BE2C (cell line): ENCODE measurements at regions not wholly inside any gene's neighbourhood (a gene's known extent, or its start where the extent isn't known, plus 50 kb on each side); places are given as distances from the start of the nearest gene placed in this dataset.

Source experiments
- DNase-seq: peaks from one replicate; pipeline ENCODE4 v3.0.0-alpha.2; 2020
- H3K27me3 ChIP-seq: fragments of 250-450 bp; sonication (Bioruptor Pico); 2 replicates; pipeline ENCODE4 v1.5.1; 2020; ENCODE audit warnings: mild to moderate bottlenecking
- H3K36me3 ChIP-seq: fragments of 250-450 bp; sonication (Bioruptor Pico); 2 replicates; pipeline ENCODE4 v1.5.1; 2020; ENCODE audit warnings: mild to moderate bottlenecking
- H3K4me1 ChIP-seq: fragments of 250-450 bp; sonication (Bioruptor Pico); 2 replicates; pipeline ENCODE4 v1.5.1; 2020
- H3K4me3 ChIP-seq: 2 replicates; pipeline ENCODE4 v1.5.1; 2011; ENCODE audit warnings: low read depth, low read length
- H3K9me3 ChIP-seq: fragments of 250-450 bp; sonication (Bioruptor Pico); 2 replicates; pipeline ENCODE4 v1.5.1; 2020
- TF ChIP-seq, protein P1 (sequence below): IDR thresholded peaks from 2 replicates; pipeline ENCODE4 v1.5.1; 2012; ENCODE audit warnings: mild to moderate bottlenecking, low read depth, low read length

DNA sequence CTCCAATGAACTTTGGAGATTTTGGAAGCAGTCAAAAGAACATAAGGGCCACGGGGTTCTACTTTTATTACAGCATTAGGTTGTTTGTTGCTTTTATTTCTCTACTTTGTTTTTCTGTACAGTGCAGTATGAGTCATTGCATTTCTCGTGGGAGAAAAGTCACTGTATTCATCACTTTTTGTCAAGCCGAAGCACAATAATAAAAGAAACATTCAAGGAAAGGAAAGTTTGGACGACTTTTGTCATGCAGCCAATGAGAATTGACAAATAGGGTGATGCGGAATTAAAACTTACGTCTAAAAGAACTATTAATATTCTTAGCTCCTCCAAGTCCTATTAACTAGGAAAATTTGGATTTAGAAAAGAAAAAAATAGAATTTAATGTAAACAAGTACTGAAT is 209.9 kb downstream of the TMEM182 start:
- Histone ChIP-seq H3K27me3 (no peaks in the 10 kb centered on the region), H3K36me3 (no peaks in the 10 kb centered on the region), H3K4me3 (no peak overlapping the region), H3K9me3 (no peaks in the 10 kb centered on the region), H3K4me1 (no peaks in the 10 kb centered on the region)
- TF ChIP-seq, protein P1, sequence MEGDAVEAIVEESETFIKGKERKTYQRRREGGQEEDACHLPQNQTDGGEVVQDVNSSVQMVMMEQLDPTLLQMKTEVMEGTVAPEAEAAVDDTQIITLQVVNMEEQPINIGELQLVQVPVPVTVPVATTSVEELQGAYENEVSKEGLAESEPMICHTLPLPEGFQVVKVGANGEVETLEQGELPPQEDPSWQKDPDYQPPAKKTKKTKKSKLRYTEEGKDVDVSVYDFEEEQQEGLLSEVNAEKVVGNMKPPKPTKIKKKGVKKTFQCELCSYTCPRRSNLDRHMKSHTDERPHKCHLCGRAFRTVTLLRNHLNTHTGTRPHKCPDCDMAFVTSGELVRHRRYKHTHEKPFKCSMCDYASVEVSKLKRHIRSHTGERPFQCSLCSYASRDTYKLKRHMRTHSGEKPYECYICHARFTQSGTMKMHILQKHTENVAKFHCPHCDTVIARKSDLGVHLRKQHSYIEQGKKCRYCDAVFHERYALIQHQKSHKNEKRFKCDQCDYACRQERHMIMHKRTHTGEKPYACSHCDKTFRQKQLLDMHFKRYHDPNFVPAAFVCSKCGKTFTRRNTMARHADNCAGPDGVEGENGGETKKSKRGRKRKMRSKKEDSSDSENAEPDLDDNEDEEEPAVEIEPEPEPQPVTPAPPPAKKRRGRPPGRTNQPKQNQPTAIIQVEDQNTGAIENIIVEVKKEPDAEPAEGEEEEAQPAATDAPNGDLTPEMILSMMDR, result no peak
- DNase-seq, result no peak

DNA sequence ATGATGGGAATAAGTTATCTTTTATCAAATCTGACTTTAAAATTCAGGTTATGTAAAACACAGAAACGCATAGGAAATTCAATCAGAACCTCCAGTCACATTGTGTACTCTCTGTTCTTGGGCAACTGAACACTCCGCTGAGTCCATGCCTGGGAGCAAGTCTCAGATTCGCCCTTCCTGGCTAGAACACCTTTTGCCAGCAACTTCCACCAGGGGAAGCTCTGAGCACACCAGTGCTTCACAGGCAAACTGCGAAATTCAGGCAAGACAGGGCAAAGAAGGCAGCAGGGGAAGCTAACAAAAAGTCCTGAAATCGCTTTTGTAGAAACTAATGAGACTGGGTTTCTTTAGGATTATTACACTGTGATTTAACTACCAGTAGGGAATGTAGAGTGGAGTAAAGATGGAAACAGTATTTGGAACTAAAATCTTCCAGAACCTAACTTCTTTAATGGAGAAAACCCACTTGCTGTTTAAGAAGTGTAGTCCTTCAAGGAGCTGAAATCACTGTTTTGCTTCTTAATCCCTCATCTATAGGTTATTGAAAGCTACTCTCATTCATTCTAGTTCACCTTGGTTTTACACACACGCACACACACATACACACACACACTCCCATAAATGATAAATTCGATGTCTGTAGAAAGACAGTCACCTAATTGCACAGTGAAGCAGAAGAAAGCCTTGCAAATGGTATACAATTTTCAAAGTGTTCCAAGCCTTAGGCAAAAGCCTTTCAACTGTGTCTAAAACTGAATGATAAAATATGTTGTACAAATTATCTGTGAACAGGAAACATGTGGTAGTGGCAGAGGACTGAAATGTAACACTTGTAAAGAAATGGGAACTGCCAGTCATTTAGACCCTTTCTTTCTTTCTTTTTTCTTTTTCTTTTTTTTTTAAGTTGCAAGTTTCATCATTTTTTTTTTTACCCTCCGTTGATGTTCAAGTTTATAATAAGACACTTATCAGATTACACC is 214.5 kb downstream of the TMEM182 start:
- no peaks in the 10 kb centered on the region for H3K36me3 ChIP-seq
- TF ChIP-seq, protein P1, result peak; percentile 46
- no peaks in the 10 kb centered on the region for H3K9me3 ChIP-seq
- H3K4me1 ChIP-seq, result no peaks in the 10 kb centered on the region
- H3K27me3 ChIP-seq, result no peaks in the 10 kb centered on the region
- DNase-seq, result peak; percentile 15
- no peak overlapping the region for H3K4me3 ChIP-seq

DNA sequence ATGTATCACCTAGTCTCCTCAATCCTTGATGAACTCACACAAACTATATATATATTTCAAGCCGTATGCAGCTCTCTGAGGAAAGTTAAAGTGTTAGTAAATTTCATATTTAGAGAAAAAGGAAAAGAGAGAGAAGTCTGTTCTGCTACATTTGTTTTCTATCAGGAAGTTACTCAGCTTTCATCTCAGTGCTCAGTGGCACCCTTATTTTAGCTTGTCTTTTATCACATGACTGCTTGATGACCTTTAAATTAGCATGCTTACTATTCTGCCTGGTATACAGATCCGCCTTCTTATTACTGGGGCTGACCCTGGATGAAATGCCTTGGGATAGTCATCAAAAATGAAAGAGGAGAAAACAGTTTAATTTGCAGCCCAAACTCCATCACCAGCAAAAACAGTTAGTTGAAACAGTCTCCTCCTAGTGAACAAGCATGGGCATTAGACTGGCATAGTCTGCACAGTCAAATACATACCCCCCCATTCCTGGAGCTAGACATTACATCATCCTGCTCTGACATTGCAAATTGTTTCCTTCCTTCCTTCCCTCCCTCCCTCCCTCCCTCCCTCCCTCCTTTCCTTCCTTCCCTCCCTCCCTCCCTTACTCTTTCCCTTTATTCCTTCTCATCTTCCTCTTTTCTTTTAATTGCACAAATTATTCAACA is 215.7 kb downstream of the TMEM182 start:
- Histone ChIP-seq H3K4me3 (no peak overlapping the region), H3K9me3 (no peaks in the 10 kb centered on the region), H3K36me3 (no peaks in the 10 kb centered on the region), H3K4me1 (no peaks in the 10 kb centered on the region), H3K27me3 (no peaks in the 10 kb centered on the region)
- DNase-seq, result no peak
- TF ChIP-seq, protein P1, result no peak

DNA sequence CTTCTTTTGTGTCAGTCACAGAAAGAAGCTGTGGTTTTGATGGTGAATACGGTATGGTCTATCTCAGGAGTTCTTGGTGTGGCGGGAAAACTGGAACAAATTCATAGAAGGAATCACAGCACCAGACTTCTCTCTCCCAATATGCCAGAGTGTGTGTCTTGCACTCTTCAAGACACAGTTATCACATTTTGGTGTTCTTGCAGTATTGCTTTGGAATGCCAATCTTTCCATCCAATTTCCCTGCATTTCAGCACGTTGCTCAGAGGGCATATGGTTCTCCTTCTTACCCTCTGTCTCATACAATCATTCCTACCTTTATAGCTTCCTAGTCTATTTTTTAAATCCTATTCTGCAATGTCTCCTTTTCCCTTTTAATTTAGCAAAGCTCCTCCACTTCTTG is 216.3 kb downstream of the TMEM182 start:
- H3K4me3 ChIP-seq, result no peak overlapping the region
- H3K27me3 ChIP-seq, result no peaks in the 10 kb centered on the region
- H3K36me3 ChIP-seq, result no peaks in the 10 kb centered on the region
- no peaks in the 10 kb centered on the region for H3K9me3 ChIP-seq
- TF ChIP-seq, protein P1, result no peak
- H3K4me1 ChIP-seq, result no peaks in the 10 kb centered on the region
- no peak for DNase-seq

DNA sequence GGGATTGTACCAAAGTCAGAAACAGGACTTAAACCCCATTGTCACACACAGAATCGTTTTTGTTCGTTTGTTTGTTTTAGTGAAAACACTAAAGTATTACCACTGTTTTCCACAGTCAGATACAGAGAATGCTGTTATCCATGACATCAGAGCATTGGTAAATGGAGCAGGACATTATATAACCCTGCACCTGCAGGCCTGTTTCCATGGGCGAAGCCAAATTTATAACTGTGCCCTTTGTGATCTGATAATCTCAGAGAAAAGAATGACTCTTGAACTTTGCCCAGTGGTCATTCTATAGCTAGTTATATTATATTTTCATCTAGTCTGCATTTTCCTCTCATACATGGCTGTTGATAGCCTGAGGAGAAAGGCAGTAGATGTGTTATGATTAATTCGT is 217.6 kb downstream of the TMEM182 start:
- no peaks in the 10 kb centered on the region for H3K4me1 ChIP-seq
- no peak for DNase-seq
- no peaks in the 10 kb centered on the region for H3K36me3 ChIP-seq
- H3K9me3 ChIP-seq, result no peaks in the 10 kb centered on the region
- H3K4me3 ChIP-seq, result no peak overlapping the region
- no peaks in the 10 kb centered on the region for H3K27me3 ChIP-seq
- TF ChIP-seq, protein P1, result no peak

DNA sequence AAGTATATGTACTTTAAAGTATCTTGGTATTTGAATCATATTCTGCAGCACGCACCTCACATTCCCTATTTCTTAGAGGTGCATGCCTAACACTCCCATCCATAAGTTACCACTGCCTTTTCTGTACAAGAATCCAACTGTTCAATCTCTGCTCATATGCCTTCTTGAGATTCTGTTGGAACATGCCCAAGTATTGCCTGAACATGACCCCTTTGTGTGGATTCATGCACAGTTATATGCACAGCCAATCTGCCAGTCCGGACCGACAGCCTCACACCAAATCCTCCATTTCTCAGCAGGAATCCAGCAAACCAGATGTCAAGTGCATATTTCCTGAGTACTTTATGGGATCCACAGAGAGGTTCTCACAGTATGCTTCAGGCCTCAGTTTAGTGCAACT is 222.0 kb downstream of the TMEM182 start:
- Histone ChIP-seq H3K9me3 (no peaks in the 10 kb centered on the region), H3K4me1 (no peaks in the 10 kb centered on the region), H3K27me3 (no peaks in the 10 kb centered on the region), H3K36me3 (no peaks in the 10 kb centered on the region), H3K4me3 (no peak overlapping the region)
- TF ChIP-seq, protein P1, result no peak
- DNase-seq, result no peak
